ENCODE measurements at regions not wholly inside any gene's neighbourhood (a gene's known extent, or its start where the extent isn't known, plus 50 kb on each side); places are given as distances from the start of the nearest gene placed in this dataset.

GRCh38 chr6:72530750-72531149 lies 91.1 kb upstream of the KCNQ5 start:
- Mint-ChIP-seq H3K9me3 (no peaks in the 10 kb centered on the region), H3K27me3 (ENCODE audit: low read depth) (no peaks in the 10 kb centered on the region), H3K4me3 (no peak overlapping the region), H3K4me1 (no peaks in the 10 kb centered on the region), H3K27ac (ENCODE audit: unreplicated experiment) (no peak overlapping the region), H3K36me3 (ENCODE audit: low read depth) (no peaks in the 10 kb centered on the region)
- TF ChIP-seq CTCF (conservative IDR thresholded peaks at IDR 0.05): no peak
- no peak for DNase-seq (ENCODE audit: low read depth, low spot score)

DNA sequence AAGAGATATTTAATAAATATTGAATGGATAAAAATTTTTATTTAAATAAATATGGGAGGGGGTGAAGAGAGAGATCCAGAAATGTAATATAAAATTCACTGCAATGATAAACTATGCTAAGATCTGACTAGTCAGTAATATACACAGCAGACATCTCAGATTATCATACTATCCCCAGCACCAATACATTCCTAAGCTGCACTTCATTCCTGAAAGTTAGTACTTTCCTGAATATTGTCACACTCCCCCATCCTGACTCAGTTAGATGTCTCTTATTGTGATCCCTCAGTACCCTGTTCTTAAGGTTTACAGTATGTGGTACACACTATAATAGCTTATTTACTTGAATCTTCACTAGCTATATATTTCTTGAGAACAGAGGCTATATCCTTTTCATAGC lies 88.3 kb upstream of the KCNQ5 start:
- Mint-ChIP-seq H3K4me1 (no peaks in the 10 kb centered on the region), H3K27me3 (ENCODE audit: low read depth) (no peaks in the 10 kb centered on the region), H3K36me3 (ENCODE audit: low read depth) (no peaks in the 10 kb centered on the region), H3K4me3 (no peak overlapping the region), H3K9me3 (no peaks in the 10 kb centered on the region), H3K27ac (ENCODE audit: unreplicated experiment) (no peak overlapping the region)
- no peak for DNase-seq (ENCODE audit: low read depth, low spot score)
- TF ChIP-seq CTCF (conservative IDR thresholded peaks at IDR 0.05): no peak

DNA sequence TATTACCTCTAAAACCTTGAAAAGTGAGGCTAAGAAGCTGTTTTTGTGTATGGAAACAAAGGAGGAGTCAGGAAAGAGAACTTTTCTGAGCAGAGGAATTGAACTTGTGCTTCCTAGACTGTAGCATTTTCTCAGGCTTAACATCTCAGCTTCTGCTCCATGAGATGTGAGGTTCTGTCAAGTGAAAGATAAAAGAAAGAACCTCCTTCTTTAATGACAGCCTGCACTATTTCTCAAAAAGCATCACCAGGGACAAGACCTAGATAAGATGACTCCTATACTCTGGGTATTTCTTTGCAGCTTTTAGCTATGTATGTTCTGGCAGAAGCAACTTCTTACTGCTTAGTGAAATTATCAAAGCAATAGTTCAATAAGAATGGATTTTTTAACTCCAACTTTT lies 87.6 kb upstream of the KCNQ5 start:
- Mint-ChIP-seq H3K27ac (ENCODE audit: unreplicated experiment) (no peak overlapping the region), H3K4me1 (no peaks in the 10 kb centered on the region), H3K27me3 (ENCODE audit: low read depth) (no peaks in the 10 kb centered on the region), H3K4me3 (no peak overlapping the region), H3K9me3 (no peaks in the 10 kb centered on the region), H3K36me3 (ENCODE audit: low read depth) (no peaks in the 10 kb centered on the region)
- TF ChIP-seq CTCF (conservative IDR thresholded peaks at IDR 0.05): no peak
- DNase-seq (ENCODE audit: low read depth, low spot score): no peak

DNA sequence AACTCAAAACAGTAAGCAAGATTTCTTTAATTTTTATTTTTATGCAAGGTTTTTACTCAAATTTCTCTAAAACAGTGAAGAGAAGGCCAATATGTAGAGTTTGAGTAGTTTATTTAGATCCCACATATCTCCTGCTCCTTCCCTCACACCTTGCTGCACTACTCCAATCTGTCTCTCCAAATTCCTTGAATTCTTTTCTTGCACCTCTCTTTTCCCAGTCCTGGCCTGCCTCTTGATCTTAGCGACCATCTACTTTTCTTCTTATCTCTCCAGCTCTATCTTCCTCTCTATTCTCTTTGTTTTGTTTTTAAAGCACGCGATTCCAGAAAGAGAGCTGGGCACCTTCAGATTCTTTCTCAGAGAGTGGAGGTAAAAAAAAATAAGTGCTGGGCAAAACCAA lies 86.7 kb upstream of the KCNQ5 start:
- H3K4me3 Mint-ChIP-seq: no peak overlapping the region
- H3K27me3 Mint-ChIP-seq (ENCODE audit: low read depth): no peaks in the 10 kb centered on the region
- H3K27ac Mint-ChIP-seq (ENCODE audit: unreplicated experiment): no peak overlapping the region
- no peaks in the 10 kb centered on the region for H3K4me1 Mint-ChIP-seq
- TF ChIP-seq CTCF (conservative IDR thresholded peaks at IDR 0.05): no peak
- no peak for DNase-seq (ENCODE audit: low read depth, low spot score)
- H3K36me3 Mint-ChIP-seq (ENCODE audit: low read depth): no peaks in the 10 kb centered on the region
- peaks cover 2% of the 10 kb centered on the region for H3K9me3 Mint-ChIP-seq

GRCh38 chr6:72547020-72547419 lies 74.8 kb upstream of the KCNQ5 start:
- Mint-ChIP-seq H3K27me3 (ENCODE audit: low read depth) (no peaks in the 10 kb centered on the region), H3K4me1 (no peaks in the 10 kb centered on the region), H3K9me3 (peaks cover 10% of the 10 kb centered on the region), H3K36me3 (ENCODE audit: low read depth) (no peaks in the 10 kb centered on the region), H3K27ac (ENCODE audit: unreplicated experiment) (no peak overlapping the region), H3K4me3 (no peak overlapping the region)
- DNase-seq (ENCODE audit: low read depth, low spot score): no peak
- no peak for TF ChIP-seq CTCF (conservative IDR thresholded peaks at IDR 0.05)

DNA sequence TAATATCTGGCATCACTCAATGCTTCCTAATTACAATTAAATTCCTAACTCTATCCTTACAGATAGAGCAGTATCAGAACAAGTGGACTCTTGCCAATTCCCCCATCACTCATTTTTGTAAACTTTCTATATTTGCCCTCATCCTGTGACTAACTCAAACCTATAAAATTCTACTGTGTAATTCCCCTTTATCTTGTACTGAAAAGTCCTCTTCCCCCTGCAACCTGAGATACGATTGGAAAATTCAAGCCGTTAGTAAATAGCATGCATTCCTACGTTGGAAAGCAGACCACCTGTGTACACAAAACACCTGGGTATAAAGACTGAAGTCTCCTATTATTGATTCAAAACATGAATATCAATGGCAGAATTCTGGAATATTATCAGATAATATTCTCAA lies 70.4 kb upstream of the KCNQ5 start:
- no peak for TF ChIP-seq CTCF (conservative IDR thresholded peaks at IDR 0.05)
- Mint-ChIP-seq H3K4me3 (no peak overlapping the region), H3K9me3 (no peaks in the 10 kb centered on the region), H3K4me1 (peaks cover 25% of the 10 kb centered on the region), H3K27me3 (ENCODE audit: low read depth) (no peaks in the 10 kb centered on the region), H3K27ac (ENCODE audit: unreplicated experiment) (no peak overlapping the region), H3K36me3 (ENCODE audit: low read depth) (no peaks in the 10 kb centered on the region)
- no peak for DNase-seq (ENCODE audit: low read depth, low spot score)
